ENCODE measurements at regions not wholly inside any gene's neighbourhood (a gene's known extent, or its start where the extent isn't known, plus 50 kb on each side); places are given as distances from the start of the nearest gene placed in this dataset.

GRCh38 chr7:156511426-156511825 is 129.1 kb upstream of the RNF32 start:
- H4K5ac ChIP-seq (ENCODE audit: low read depth, low read length), result no peak overlapping the region
- peaks cover 9% of the 10 kb centered on the region; the same call in 1 of the 2 replicates for H3K9me3 ChIP-seq (ENCODE audit: control insufficient read depth, insufficient read depth, low read length)
- CTCF ChIA-PET, result no interaction called here
- no peak overlapping the region for H3K4ac ChIP-seq (ENCODE audit: low read depth, low read length)
- DNase-seq (no peak), ATAC-seq (ENCODE audit: low read depth) (no peak)
- no peak overlapping the region for H3K27ac ChIP-seq (ENCODE audit: insufficient read depth, low read length)
- no peaks in the 10 kb centered on the region for H3K27me3 ChIP-seq (ENCODE audit: control insufficient read depth, insufficient read depth, low read length)
- dilution Hi-C loops (cut with HindIII; ENCODE audit: low sequenced_read_pairs, unreplicated experiment), result no loop called here
- no peak overlapping the region for H3K4me2 ChIP-seq (ENCODE audit: low read depth, low read length)
- H3K14ac ChIP-seq (replicated peaks; ENCODE audit: low read depth, low read length), result no peak overlapping the region
- no peak overlapping the region for H4K91ac ChIP-seq (ENCODE audit: insufficient read depth, low read depth, low read length)
- no peak overlapping the region for H3K23ac ChIP-seq (ENCODE audit: low read depth, low read length)
- no peaks in the 10 kb centered on the region for H3K9me1 ChIP-seq (ENCODE audit: insufficient read depth, low read length)
- TF ChIP-seq POLR2A (IDR thresholded peaks at IDR 0.05; ENCODE audit: low read depth, low read length) (no peak), CEBPB (IDR thresholded peaks at IDR 0.05; ENCODE audit: low read depth, low read length) (no peak), SMC3 (IDR thresholded peaks at IDR 0.05; ENCODE audit: low read depth, low read length) (no peak), USF2 (IDR thresholded peaks at IDR 0.05; ENCODE audit: low read depth, low read length) (no peak), MXI1 (IDR thresholded peaks at IDR 0.05; ENCODE audit: borderline replicate concordance, low read depth, low read length) (no peak), CHD1 (IDR thresholded peaks at IDR 0.05; ENCODE audit: low read depth, low read length) (no peak), CTCF (conservative IDR thresholded peaks at IDR 0.05; ENCODE audit: low read depth, low read length) (no peak), FOS (IDR thresholded peaks at IDR 0.05; ENCODE audit: low read depth, low read length) (no peak), ELK1 (IDR thresholded peaks at IDR 0.05; ENCODE audit: borderline replicate concordance, low read depth, low read length) (no peak), RAD21 (IDR thresholded peaks at IDR 0.05; ENCODE audit: low read length) (no peak), BHLHE40 (IDR thresholded peaks at IDR 0.05; ENCODE audit: low read depth, low read length) (no peak), MAFK (IDR thresholded peaks at IDR 0.05; ENCODE audit: low read depth, low read length) (no peak), RCOR1 (IDR thresholded peaks at IDR 0.05; ENCODE audit: insufficient replicate concordance, low read length) (no peak), RFX5 (IDR thresholded peaks at IDR 0.05; ENCODE audit: low read depth, low read length) (no peak), MAZ (IDR thresholded peaks at IDR 0.05; ENCODE audit: borderline replicate concordance, low read depth, low read length) (no peak), NFE2L2 (IDR thresholded peaks at IDR 0.05; ENCODE audit: low read depth, low read length) (no peak)
- no TSS peak for BruUV-seq (replicated peaks)
- H3K18ac ChIP-seq (ENCODE audit: low read depth, low read length), result no peak overlapping the region
- no peak overlapping the region for H2AFZ ChIP-seq (replicated peaks; ENCODE audit: low read length, poor library complexity)
- no peak overlapping the region for H2AK5ac ChIP-seq (ENCODE audit: low read depth, low read length)
- in situ Hi-C loops (cut with MboI; ENCODE audit: low sequenced_read_pairs), result no loop called here
- H2BK15ac ChIP-seq (ENCODE audit: low read depth, low read length), result no peak overlapping the region
- H3K56ac ChIP-seq (ENCODE audit: extremely low read depth, insufficient read depth, low read length), result no peak overlapping the region
- H2BK120ac ChIP-seq (ENCODE audit: low read depth, low read length), result no peak overlapping the region
- H3K4me3 ChIP-seq (ENCODE audit: insufficient read depth, low read depth, low read length), result no peak overlapping the region
- no peak overlapping the region for H2AK9ac ChIP-seq (replicated peaks; ENCODE audit: low read depth, low read length, poor library complexity)
- no peaks in the 10 kb centered on the region for H4K20me1 ChIP-seq (ENCODE audit: insufficient read depth, low read length)
- H4K8ac ChIP-seq (ENCODE audit: low read depth in 2 of 2, low read length in 2 of 2), result no peak overlapping the region
- H2BK20ac ChIP-seq (ENCODE audit: low read depth, low read length), result no peak overlapping the region
- H2BK5ac ChIP-seq (ENCODE audit: low read depth, low read length, poor library complexity, severe bottlenecking), result no peak overlapping the region
- no peaks in the 10 kb centered on the region for H3K4me1 ChIP-seq (ENCODE audit: control insufficient read depth, insufficient read depth, low read length)
- H3K36me3 ChIP-seq (ENCODE audit: control insufficient read depth, insufficient read depth, low read length), result no peaks in the 10 kb centered on the region
- POLR2A ChIA-PET (ENCODE audit: unreplicated experiment), result no interaction called here
- no peak overlapping the region for H3K9ac ChIP-seq (ENCODE audit: low read depth, low read length)
- no CpG with 5 or more reads among the region's 2 CpGs for WGBS, 2 experiments (ENCODE audit: extremely low coverage in 2 of 2, insufficient read length in 1 of 2)
- intact Hi-C loops (cut with micrococcal nuclease), result no loop called here
- no peaks in the 10 kb centered on the region for H3K79me1 ChIP-seq (ENCODE audit: low read depth in 1 of 2, low read length in 2 of 2)
